ENCODE measurements at regions not wholly inside any gene's neighbourhood (a gene's known extent, or its start where the extent isn't known, plus 50 kb on each side); places are given as distances from the start of the nearest gene placed in this dataset.

- ATAC-seq: no peak
- DNase-seq (ENCODE audit: low spot score): no peak
- in situ Hi-C loops (cut with HindIII; ENCODE audit: extremely low pct_ligation_motif_present, low pct_unique_long_range_greater_than_20kb) (no loop called here), intact Hi-C loops (cut with micrococcal nuclease; ENCODE audit: unreplicated experiment) (no loop called here)
- POLR2A ChIA-PET: no interaction called here
- Histone ChIP-seq H3K9me3 (ENCODE audit: low read length) (no peaks in the 10 kb centered on the region), H3K9ac (ENCODE audit: insufficient read depth, low read depth, low read length) (no peak overlapping the region), H3K27ac (ENCODE audit: extremely low read length, insufficient read depth, low read length) (no peak overlapping the region), H2AFZ (ENCODE audit: low read length) (no peak overlapping the region), H3K4me3 (replicated peaks in 1 of 3; ENCODE audit: insufficient read depth in 1 of 3, low read depth in 2 of 3, low read length in 3 of 3) (no peak overlapping the region), H3K4me1 (ENCODE audit: insufficient read depth, low read length) (no peaks in the 10 kb centered on the region), H3K27me3 (ENCODE audit: control insufficient read depth in 1 of 2, insufficient read depth in 2 of 2, low read length in 2 of 2) (no peaks in the 10 kb centered on the region), H4K20me1 (ENCODE audit: insufficient read depth, low read length) (no peaks in the 10 kb centered on the region), H3K4me2 (ENCODE audit: low read depth, low read length) (no peak overlapping the region), H3K36me3 (replicated peaks in 1 of 2; ENCODE audit: control insufficient read depth in 1 of 2, insufficient read depth in 2 of 2, low read length in 2 of 2) (no peaks in the 10 kb centered on the region), H3K79me2 (ENCODE audit: insufficient read depth, low read length) (no peaks in the 10 kb centered on the region)
- TF ChIP-seq JUN (CRISPR knock-in tag; IDR thresholded peaks at IDR 0.05) (no peak), ESRRA (CRISPR knock-in tag; IDR thresholded peaks at IDR 0.05; ENCODE audit: low read depth) (no peak), ZNF598 (CRISPR knock-in tag; IDR thresholded peaks at IDR 0.05; ENCODE audit: borderline replicate concordance) (no peak), ZBTB37 (CRISPR knock-in tag; IDR thresholded peaks at IDR 0.05) (no peak), ZNF660 (CRISPR knock-in tag; IDR thresholded peaks at IDR 0.05; ENCODE audit: borderline replicate concordance, low read depth) (no peak), NFYB (CRISPR knock-in tag; IDR thresholded peaks at IDR 0.05) (no peak)
- TF ChIP-seq, protein P1, sequence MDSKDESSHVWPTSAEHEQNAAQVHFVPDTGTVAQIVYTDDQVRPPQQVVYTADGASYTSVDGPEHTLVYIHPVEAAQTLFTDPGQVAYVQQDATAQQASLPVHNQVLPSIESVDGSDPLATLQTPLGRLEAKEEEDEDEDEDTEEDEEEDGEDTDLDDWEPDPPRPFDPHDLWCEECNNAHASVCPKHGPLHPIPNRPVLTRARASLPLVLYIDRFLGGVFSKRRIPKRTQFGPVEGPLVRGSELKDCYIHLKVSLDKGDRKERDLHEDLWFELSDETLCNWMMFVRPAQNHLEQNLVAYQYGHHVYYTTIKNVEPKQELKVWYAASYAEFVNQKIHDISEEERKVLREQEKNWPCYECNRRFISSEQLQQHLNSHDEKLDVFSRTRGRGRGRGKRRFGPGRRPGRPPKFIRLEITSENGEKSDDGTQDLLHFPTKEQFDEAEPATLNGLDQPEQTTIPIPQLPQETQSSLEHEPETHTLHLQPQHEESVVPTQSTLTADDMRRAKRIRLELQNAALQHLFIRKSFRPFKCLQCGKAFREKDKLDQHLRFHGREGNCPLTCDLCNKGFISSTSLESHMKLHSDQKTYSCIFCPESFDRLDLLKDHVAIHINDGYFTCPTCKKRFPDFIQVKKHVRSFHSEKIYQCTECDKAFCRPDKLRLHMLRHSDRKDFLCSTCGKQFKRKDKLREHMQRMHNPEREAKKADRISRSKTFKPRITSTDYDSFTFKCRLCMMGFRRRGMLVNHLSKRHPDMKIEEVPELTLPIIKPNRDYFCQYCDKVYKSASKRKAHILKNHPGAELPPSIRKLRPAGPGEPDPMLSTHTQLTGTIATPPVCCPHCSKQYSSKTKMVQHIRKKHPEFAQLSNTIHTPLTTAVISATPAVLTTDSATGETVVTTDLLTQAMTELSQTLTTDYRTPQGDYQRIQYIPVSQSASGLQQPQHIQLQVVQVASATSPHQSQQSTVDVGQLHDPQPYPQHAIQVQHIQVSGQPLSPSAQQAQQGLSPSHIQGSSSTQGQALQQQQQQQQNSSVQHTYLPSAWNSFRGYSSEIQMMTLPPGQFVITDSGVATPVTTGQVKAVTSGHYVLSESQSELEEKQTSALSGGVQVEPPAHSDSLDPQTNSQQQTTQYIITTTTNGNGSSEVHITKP (CRISPR knock-in tag; IDR thresholded peaks at IDR 0.05; ENCODE audit: low read depth): no peak
- FAIRE-seq: no peak
- WGBS (ENCODE audit: low lambda C conversion rate): 13% methylated on average over 3 of the region's 3 CpGs
- BruUV-seq (replicated peaks): no TSS peak
- CTCF ChIA-PET (ENCODE audit: low intra/inter-chr PET ratio, low total read pairs): no interaction called here
Measured at GRCh38 chr3:61439122-61439458, 122.3 kb upstream of the PTPRG start.
